ENCODE measurements at regions not wholly inside any gene's neighbourhood (a gene's known extent, or its start where the extent isn't known, plus 50 kb on each side); places are given as distances from the start of the nearest gene placed in this dataset.

DNA sequence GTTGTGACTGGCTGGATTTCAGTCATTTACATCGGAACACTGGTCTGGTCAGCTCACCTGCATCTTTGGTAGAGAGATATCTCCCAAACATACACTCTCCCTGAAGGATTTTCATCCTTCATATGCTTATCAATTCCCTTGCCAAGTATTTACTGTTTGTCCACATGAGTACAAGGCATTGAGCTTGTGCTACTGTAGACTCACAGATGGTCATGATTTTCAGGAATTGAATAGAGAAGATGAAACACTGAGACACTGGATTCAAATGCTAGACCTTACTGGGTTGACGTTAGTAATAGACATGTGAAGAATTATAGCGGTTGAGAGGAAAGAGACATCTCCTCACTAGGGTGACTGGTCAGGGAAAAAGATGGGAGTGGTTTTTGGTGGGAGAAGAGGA, 62.9 kb upstream of the ABL1 start:
- H3K4me3 ChIP-seq (ENCODE audit: low read length) = no peak overlapping the region
- DNase-seq (ENCODE audit: low read depth) = no peak
- TF ChIP-seq, protein P1, sequence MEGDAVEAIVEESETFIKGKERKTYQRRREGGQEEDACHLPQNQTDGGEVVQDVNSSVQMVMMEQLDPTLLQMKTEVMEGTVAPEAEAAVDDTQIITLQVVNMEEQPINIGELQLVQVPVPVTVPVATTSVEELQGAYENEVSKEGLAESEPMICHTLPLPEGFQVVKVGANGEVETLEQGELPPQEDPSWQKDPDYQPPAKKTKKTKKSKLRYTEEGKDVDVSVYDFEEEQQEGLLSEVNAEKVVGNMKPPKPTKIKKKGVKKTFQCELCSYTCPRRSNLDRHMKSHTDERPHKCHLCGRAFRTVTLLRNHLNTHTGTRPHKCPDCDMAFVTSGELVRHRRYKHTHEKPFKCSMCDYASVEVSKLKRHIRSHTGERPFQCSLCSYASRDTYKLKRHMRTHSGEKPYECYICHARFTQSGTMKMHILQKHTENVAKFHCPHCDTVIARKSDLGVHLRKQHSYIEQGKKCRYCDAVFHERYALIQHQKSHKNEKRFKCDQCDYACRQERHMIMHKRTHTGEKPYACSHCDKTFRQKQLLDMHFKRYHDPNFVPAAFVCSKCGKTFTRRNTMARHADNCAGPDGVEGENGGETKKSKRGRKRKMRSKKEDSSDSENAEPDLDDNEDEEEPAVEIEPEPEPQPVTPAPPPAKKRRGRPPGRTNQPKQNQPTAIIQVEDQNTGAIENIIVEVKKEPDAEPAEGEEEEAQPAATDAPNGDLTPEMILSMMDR (conservative IDR thresholded peaks at IDR 0.05; ENCODE audit: low read depth, low read length) = no peak

DNA sequence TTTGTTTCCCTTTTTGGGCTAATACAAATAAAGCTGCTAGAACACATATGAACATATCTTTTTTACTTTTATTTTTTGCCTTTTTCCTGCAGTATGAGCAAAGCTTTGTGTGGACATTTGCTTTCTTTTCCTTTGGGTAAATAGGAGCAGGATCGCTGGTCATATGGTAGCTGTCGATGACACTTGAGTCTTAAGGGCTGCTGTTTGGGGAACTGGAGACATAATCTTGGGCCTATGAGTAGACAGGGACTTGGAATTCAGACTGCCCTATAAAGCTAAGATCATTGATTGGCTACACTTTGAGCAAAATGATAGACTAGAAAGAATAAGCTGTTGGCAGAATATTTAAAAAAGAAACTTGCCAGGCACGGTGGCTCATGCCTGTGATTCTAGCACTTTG, 60.9 kb upstream of the ABL1 start:
- no peak overlapping the region for H3K4me3 ChIP-seq (ENCODE audit: low read length)
- DNase-seq (ENCODE audit: low read depth) = no peak
- TF ChIP-seq, protein P1 (conservative IDR thresholded peaks at IDR 0.05; ENCODE audit: low read depth, low read length) = no peak

DNA sequence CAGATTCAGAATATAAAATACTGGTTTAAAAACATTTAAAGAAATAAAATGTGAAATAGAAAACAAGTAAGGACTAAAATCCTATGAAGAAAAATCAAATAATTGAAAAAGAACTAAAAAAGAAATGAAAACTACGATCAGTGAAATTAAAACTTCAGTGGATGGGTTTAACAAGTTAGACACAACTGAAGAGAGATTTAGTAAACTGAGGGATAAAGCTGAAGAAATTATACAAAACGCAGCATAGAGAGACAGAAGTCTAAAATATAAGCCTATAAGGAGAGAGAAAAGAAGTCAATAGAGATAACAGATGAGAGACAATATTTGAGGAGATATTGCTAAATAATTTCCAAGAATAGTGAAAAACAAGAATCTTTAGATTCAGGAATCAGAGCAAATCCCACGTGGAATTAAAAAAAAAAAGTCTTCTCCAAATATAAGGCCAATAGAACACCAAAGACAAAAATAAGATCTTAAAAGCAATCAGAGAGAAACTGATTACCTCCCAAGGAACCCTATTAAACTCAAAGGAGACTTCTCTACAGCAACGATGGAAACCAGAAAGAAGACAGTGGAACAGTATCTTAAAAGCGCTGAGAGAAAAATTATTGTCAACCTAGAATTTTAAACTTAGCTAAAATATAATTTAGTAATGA, 59.6 kb upstream of the ABL1 start:
- no peak for DNase-seq (ENCODE audit: low read depth)
- no peak overlapping the region for H3K4me3 ChIP-seq (ENCODE audit: low read length)
- TF ChIP-seq, protein P1 (conservative IDR thresholded peaks at IDR 0.05; ENCODE audit: low read depth, low read length) = no peak

DNA sequence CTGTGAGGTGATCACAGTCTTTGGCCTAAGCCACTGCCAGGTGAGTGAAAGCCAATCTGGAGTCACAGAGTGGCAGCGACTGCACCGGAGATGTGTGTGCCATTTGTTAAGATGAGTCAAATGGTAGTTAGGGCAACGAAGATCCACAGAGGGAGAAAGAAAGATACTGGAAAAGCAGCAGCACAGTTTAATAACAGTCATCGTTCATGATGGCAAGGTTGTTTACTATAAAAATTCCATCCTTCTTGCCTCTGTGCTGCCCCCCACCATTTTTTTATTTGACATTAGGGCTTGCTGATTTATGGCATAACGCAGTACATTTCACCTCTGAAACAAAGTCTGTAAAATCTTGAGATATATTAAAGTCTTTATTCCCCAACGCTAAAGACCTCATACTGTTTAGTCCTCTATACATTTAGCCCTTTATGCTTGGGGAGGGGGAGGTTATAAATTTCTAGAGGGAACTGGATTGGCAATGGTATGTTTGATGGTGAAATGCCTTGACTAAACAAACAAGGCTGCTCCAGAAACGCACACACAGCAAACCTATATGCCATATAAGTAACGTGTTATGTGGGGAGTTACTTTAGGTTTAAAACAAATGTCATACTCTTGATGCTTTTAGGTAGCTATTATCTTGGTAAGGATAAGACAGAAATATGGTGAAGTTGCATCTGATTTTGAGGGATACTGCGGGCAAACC, 55.8 kb upstream of the ABL1 start:
- DNase-seq (ENCODE audit: low read depth) = no peak
- TF ChIP-seq, protein P1 (conservative IDR thresholded peaks at IDR 0.05; ENCODE audit: low read depth, low read length) = no peak
- H3K4me3 ChIP-seq (ENCODE audit: low read length) = no peak overlapping the region

DNA sequence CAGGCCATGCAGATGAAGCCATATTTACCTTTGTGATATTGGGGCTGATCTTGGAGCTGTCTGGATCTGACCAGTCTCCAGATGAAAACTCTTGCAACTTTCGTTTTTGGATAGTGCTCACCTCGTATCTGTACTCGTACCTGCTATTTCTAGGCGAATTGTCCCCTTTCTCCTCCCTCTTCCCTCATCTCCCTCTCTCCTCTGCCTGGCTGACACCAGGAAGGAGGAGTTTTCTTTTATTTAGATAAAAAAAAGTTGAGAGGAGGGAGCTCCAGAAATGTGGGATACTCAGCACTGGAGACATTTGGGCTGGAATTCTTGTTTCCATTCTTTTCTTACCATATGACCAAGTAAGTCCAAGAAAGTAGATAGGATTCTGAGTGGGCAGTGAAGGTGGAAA, 54.6 kb upstream of the ABL1 start:
- DNase-seq (ENCODE audit: low read depth) = no peak
- H3K4me3 ChIP-seq (ENCODE audit: low read length) = no peak overlapping the region
- TF ChIP-seq, protein P1 (conservative IDR thresholded peaks at IDR 0.05; ENCODE audit: low read depth, low read length) = no peak

DNA sequence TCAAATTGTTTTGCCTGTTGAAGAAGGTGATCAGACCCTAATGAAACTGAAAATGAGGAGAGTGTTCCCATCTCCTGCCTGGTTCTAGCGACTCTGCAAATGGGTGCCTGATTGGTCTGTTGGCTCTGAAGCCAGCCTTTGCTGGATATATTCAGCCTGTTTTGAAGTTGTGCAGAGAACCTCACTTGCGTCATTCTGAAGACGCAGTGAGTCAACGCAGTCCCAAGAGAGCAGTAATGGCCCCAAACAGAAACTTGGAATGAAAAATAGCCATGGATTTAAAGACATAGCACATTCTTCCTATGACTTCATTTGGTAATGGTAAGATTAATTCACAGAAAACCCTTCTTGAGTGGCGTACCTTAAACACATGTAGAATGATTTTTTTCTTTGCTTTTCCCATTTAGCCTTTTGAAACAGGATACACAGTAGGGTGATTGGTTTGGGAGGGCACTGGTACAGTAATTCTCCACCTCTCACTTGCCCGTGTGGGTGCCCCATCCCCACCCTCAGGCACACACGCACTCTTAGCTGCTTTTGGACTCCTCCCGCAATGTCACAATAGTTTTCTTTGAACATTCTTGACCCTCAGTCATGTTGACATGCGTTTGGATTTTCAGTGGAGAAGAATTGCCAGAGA, 54.1 kb upstream of the ABL1 start:
- H3K4me3 ChIP-seq (ENCODE audit: low read length) = no peak overlapping the region
- DNase-seq (ENCODE audit: low read depth) = no peak
- TF ChIP-seq, protein P1 (conservative IDR thresholded peaks at IDR 0.05; ENCODE audit: low read depth, low read length) = no peak
